ENCODE measurements at regions not wholly inside any gene's neighbourhood (a gene's known extent, or its start where the extent isn't known, plus 50 kb on each side); places are given as distances from the start of the nearest gene placed in this dataset.
A peak's percentile ranks its signal among the peaks of the same experiment; 100 is the strongest.

- no peak for TF ChIP-seq MAX (IDR thresholded peaks at IDR 0.05)
- no peak for TF ChIP-seq REST (IDR thresholded peaks at IDR 0.05; ENCODE audit: low read depth)
- no peak for TF ChIP-seq NFIC (IDR thresholded peaks at IDR 0.05)
- TF ChIP-seq USF1 (IDR thresholded peaks at IDR 0.05) = no peak
- no peak for TF ChIP-seq EP300 (IDR thresholded peaks at IDR 0.05; ENCODE audit: borderline replicate concordance)
- no peak for TF ChIP-seq EGR1 (IDR thresholded peaks at IDR 0.05)
- no peak for TF ChIP-seq TCF12 (IDR thresholded peaks at IDR 0.05; ENCODE audit: low read depth)
Observed at GRCh38 chr7:145168879-145169278, 333.0 kb upstream of the TPK1 start.

GRCh38 chr7:145168427-145168826 lies 332.6 kb upstream of the TPK1 start:
- TF ChIP-seq ZBTB7A (IDR thresholded peaks at IDR 0.05; ENCODE audit: low read depth) = no peak
- no peak for TF ChIP-seq TEAD4 (IDR thresholded peaks at IDR 0.05)
- TF ChIP-seq FOXM1 (IDR thresholded peaks at IDR 0.05; ENCODE audit: borderline replicate concordance, low read depth) = no peak
- no peak for TF ChIP-seq TCF12 (IDR thresholded peaks at IDR 0.05; ENCODE audit: low read depth)
- no peak for TF ChIP-seq EGR1 (IDR thresholded peaks at IDR 0.05)
- no peak for TF ChIP-seq YY1 (IDR thresholded peaks at IDR 0.05; ENCODE audit: low read depth)
- TF ChIP-seq NFIC (IDR thresholded peaks at IDR 0.05) = no peak
- no peak for TF ChIP-seq REST (IDR thresholded peaks at IDR 0.05; ENCODE audit: low read depth)
- no peak for TF ChIP-seq USF1 (IDR thresholded peaks at IDR 0.05)
- no peak for TF ChIP-seq CEBPB (IDR thresholded peaks at IDR 0.05)
- no peak for TF ChIP-seq MAX (IDR thresholded peaks at IDR 0.05)
- no peak for TF ChIP-seq TAF1 (IDR thresholded peaks at IDR 0.05; ENCODE audit: low read depth)
- no peak for TF ChIP-seq RAD21 (IDR thresholded peaks at IDR 0.05; ENCODE audit: low read depth)
- TF ChIP-seq CREB1 (IDR thresholded peaks at IDR 0.05; ENCODE audit: low read depth) = no peak
- TF ChIP-seq EP300 (IDR thresholded peaks at IDR 0.05; ENCODE audit: borderline replicate concordance) = no peak

GRCh38 chr7:145156834-145157233 lies 321.0 kb upstream of the TPK1 start:
- no peak for TF ChIP-seq EP300 (IDR thresholded peaks at IDR 0.05; ENCODE audit: borderline replicate concordance)
- no peak for TF ChIP-seq EGR1 (IDR thresholded peaks at IDR 0.05)
- TF ChIP-seq USF1 (IDR thresholded peaks at IDR 0.05) = no peak
- no peak for TF ChIP-seq TAF1 (IDR thresholded peaks at IDR 0.05; ENCODE audit: low read depth)
- TF ChIP-seq NFIC (IDR thresholded peaks at IDR 0.05) = peak; percentile 45

- TF ChIP-seq TEAD4 (IDR thresholded peaks at IDR 0.05) = no peak
- TF ChIP-seq RAD21 (IDR thresholded peaks at IDR 0.05; ENCODE audit: low read depth) = no peak
- TF ChIP-seq TAF1 (IDR thresholded peaks at IDR 0.05; ENCODE audit: low read depth) = no peak
- TF ChIP-seq EGR1 (IDR thresholded peaks at IDR 0.05) = no peak
- no peak for TF ChIP-seq MAX (IDR thresholded peaks at IDR 0.05)
- no peak for TF ChIP-seq YY1 (IDR thresholded peaks at IDR 0.05; ENCODE audit: low read depth)
- no peak for TF ChIP-seq FOXM1 (IDR thresholded peaks at IDR 0.05; ENCODE audit: borderline replicate concordance, low read depth)
Observed at GRCh38 chr7:145152589-145152988, 316.7 kb upstream of the TPK1 start.

GRCh38 chr7:145151676-145152075 lies 315.8 kb upstream of the TPK1 start:
- TF ChIP-seq USF1 (IDR thresholded peaks at IDR 0.05) (no peak), TEAD4 (IDR thresholded peaks at IDR 0.05) (no peak), ZBTB7A (IDR thresholded peaks at IDR 0.05; ENCODE audit: low read depth) (no peak), TAF1 (IDR thresholded peaks at IDR 0.05; ENCODE audit: low read depth) (no peak), EP300 (IDR thresholded peaks at IDR 0.05; ENCODE audit: borderline replicate concordance) (no peak), REST (IDR thresholded peaks at IDR 0.05; ENCODE audit: low read depth) (no peak), YY1 (IDR thresholded peaks at IDR 0.05; ENCODE audit: low read depth) (no peak), EGR1 (IDR thresholded peaks at IDR 0.05) (no peak), FOXM1 (IDR thresholded peaks at IDR 0.05; ENCODE audit: borderline replicate concordance, low read depth) (no peak), MAX (IDR thresholded peaks at IDR 0.05) (no peak), NFIC (IDR thresholded peaks at IDR 0.05) (no peak), TCF12 (IDR thresholded peaks at IDR 0.05; ENCODE audit: low read depth) (no peak), CEBPB (IDR thresholded peaks at IDR 0.05) (no peak), RAD21 (IDR thresholded peaks at IDR 0.05; ENCODE audit: low read depth) (no peak)

All from Ishikawa (cell line).